SW 1271 (cell line): ENCODE measurements at regions not wholly inside any gene's neighbourhood (a gene's known extent, or its start where the extent isn't known, plus 50 kb on each side); places are given as distances from the start of the nearest gene placed in this dataset.
"Not testable (repeated sequence)": the region's sequence is repeated elsewhere in the genome, so short reads cannot be mapped to it uniquely, and the experiment has no call there.

ENCODE experiments used
- DNase-seq, 2 experiments: peaks; one replicate each; lab custom pipeline; 2025; lab: John Stamatoyannopoulos, UW

- no peak for DNase-seq
Observed at GRCh38 chr7:66539902-66540375, 88.7 kb upstream of the KCTD7 start.

DNA sequence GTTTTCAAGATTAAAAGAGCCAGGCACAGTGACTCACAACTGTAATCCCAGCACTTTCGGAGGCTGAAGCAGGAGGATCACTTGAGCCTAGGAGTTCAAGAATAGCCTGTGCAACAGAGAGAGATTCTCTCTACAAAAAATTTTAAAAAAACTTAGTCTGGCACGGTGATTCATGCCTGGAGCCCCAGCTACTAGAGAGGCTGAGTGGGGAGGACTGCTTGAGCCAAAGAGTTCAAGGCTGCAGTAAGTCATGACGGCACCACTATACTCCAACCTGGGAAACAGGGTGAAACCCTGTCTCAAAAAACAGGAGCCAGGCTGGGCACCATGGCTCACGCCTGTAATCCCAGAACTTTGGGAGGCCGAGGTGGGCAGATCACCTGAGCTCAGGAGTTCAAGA is 86.6 kb upstream of the KCTD7 start:
- DNase-seq: no peak

GRCh38 chr7:66542528-66543269 is 86.0 kb upstream of the KCTD7 start:
- no peak for DNase-seq

GRCh38 chr7:66549466-66549865 is 79.2 kb upstream of the KCTD7 start:
- no peak for DNase-seq

DNA sequence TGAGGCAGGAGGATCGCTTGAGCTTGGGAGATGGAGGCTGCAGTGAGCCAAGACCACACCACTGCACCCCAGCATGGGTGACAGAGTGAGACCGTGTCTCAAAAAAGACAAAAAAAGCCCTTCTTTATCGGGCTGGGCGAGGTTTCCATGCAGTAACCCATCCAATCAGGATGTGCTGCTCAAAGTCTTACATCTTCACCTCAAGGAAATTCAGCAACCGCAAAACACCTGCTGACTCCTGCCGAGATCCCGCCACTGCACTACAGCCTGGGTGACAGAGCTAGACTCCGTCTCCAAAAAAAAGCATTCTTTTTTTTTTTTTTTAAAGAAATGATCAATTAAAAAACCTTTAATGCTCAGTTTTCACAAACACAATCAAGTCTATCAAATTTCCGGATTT is 75.7 kb upstream of the KCTD7 start:
- DNase-seq: no peak

- DNase-seq: not testable (repeated sequence)
Observed at GRCh38 chr7:66553675-66554074, 75.0 kb upstream of the KCTD7 start.

- not testable (repeated sequence) for DNase-seq
Observed at GRCh38 chr7:66554291-66554690, 74.4 kb upstream of the KCTD7 start.

DNA sequence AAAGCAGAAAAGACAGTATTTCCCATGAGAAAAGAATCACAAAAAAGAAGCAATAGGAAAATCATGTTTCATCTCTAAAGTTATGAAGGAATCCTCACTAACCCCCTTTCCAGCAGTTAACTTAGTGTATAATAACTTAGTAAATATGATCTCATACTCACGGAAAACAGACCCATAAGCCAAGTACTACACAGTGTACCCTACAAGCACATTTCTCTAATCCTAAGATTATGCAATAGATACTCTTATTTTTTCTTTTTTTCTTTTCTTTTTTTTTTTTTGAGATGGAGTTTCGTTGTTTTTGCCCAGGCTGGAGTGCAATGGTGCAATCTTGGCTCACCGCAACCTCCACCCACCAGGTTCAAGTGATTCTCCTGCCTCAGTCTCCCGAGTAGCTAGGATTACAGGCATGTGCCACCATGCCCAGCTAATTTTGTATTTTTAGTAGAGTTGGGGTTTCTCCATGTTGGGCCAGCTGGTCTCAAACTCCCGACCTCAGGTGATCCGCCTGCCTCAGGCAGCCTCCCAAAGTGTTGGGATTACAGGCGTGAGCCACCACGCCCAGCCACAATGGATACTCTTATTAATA is 73.7 kb upstream of the KCTD7 start:
- not testable (repeated sequence) for DNase-seq

DNA sequence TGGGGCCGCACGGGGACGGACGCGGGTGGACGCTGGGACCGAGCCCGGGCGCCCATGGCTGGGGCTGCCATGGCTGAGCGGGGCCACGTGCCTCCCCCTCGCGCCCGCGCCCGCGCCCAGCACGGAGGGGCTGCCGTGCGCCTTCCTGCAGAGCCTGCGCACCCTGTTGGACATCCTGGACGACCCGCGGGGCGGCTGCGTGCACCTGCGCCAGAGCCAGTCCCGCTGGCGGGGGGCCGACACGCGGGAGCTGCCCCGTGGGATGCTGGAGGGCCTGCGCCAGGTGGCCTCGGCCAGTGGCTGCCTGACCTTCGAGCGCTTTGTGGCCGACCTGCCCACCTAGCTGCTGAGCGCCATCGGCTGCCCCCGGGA is 72.5 kb upstream of the KCTD7 start:
- no peak for DNase-seq

DNA sequence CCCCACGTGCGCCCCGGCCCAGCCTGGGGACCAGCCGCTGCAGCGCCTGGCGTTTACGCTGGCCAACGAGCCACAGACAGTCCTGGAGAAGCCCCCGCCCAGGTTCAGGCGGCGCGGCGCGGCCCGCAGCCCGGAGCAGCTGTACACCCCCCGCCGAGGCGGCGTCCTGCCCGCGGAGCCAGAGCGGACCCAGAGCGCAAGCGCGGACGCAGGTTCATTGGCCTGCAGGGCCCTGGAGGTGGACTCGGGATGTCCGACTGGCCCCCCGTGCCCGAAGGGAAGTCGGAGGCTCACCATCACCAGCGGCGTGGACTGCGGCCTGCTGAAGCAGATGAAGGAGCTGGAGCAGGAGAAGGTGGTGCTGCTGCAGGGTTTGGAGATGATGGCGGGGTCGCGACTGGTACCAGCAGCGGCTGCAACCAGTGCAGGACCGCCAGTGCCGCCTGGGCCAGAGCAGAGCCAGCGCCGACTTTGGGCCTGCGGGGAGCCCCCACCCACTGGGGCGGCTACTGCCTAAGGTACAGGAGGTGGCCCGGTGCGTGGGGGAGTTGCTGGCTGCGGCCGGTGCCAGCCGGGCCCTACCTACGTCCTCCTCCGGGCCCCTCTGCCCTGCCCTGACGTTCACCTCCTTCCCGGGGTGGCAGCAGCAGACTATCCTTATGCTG is 72.0 kb upstream of the KCTD7 start:
- DNase-seq: no peak

GRCh38 chr7:66557214-66558200 is 71.2 kb upstream of the KCTD7 start:
- peak in 1 of 2 experiments; percentile 7 for DNase-seq

- DNase-seq: no peak
Observed at GRCh38 chr7:66558201-66558641, 70.5 kb upstream of the KCTD7 start.

DNA sequence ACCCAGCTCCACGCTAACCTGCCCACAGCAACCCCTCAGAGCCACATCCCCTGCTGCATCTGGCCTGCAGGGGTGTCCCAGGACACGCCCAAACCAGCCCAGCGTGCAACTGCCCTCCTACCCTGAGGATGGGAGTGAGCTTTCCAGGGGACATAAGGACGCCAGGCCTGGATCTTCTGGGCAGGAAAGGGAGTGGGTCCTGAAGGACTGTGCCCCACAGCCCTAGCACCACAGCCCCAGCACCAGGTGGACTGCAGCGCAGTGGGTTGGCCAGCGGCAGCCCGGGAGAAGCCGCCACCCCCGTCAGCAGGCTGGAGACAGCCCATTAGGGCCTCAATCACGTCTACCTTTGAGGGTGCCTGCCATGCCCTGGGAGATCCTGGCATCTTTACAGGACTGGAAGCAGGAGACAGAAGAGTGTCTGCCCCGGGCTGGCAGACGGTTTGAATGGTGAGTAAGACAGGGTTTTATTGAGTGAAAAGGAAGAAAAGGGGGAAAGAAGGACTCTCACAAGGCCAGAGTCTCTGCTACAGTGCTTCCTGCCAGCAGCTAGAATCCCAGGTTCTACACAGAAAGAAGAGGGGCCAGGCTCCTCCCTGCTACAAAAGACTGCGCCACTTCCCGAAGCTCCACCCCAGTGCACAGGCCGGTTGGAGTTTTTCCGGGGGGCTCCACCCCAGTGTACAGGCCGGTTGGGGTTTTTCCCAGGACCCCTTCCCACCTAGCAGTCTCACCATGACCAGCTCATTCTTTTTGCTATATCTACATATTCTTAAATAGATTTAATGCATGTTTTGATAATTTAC is 69.8 kb upstream of the KCTD7 start:
- no peak for DNase-seq

DNA sequence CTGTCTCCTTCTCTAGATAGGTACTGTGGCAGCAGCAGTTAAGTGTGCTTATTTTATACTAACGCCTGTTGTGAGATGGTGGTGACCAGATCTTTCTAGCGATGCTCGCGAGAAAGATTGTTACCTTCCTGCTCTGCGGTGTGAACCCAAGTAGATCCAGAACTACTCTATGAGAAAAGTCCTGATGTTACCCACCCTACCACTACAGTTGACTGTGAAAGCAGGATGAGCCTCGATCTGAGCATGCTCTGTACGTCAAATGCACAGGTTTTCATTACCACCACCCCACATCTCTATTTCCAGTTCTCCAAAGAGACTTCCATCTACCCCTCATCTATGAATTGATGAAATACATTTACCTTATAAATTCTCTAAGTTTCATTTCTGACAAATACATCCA is 64.6 kb upstream of the KCTD7 start:
- no peak for DNase-seq

DNA sequence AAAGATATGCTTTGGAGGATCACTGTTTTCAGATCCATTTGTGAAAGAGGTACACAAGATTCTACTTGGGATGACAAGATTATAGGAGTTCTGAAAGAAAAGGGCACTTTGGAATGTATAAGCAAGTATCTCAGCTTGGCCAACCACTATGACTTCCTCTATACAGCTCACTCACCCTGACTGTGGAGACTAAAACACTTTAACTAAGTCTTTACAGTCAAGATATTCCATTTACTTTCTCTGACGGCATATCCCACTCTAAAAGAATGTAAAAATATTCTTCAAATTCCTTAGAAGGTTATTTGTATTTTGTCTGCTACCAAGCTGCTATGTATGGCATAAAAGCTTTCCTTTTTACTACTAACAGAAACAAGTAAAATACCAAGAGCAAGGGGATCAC is 58.5 kb upstream of the KCTD7 start:
- not testable (repeated sequence) for DNase-seq

- no peak for DNase-seq
Observed at GRCh38 chr7:66571568-66571967, 57.1 kb upstream of the KCTD7 start.

DNA sequence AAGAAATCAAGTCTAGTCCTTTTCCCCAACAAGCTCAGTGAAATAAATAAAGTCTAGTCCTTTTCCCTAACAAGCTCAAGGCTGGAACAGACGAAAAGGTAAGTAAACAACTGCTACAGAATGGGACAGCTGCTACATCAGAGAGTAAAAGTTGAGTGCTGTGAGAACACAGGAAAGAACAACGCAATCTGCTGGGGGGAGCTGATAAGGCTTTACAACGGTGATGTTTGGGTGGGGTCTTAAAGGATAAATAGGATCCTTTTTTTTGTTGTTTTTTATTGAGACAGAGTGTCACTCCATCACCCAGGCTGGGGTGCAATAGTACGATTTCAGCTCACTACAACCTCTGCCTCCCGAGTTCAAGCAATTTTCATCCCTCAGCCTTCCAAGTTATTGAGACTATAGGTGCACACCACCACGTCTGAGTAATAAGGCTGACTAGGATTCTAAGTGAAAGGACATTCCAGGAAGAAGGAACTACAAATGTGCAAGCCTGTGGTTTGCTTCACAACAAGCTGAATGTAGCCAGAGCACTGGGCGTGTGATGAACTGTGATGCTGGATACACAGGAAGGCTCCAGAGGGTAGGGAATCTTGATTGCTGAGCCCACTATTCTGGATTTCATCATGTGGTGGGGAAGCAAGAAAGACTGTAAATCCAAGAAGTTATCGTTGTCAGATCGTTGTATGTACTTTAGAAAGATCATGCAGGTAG is 54.7 kb upstream of the KCTD7 start:
- DNase-seq: not testable (repeated sequence)

DNA sequence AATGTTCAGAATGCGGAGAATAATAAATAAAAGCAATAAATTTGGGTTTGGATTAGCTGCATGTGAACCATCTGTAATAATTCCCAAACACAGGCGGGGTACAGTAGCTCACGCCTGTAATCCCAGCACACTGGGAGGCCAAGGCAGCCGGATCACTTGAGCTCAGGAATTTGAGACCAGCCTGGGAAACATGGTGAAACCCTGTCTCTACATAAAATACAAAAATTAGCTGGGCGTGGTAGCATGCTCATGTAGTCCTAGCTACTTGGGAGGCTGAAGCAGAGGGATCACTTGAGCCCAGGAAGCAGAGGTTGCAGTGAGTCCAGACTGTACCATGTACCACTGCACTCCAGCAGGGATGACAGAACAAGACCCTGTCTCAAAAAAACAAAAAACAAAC is 53.9 kb upstream of the KCTD7 start:
- DNase-seq: not testable (repeated sequence)

- no peak for DNase-seq
Observed at GRCh38 chr7:66575398-66575797, 53.3 kb upstream of the KCTD7 start.

GRCh38 chr7:66576646-66577045 is 52.0 kb upstream of the KCTD7 start:
- no peak for DNase-seq
